ENCODE measurements at regions not wholly inside any gene's neighbourhood (a gene's known extent, or its start where the extent isn't known, plus 50 kb on each side); places are given as distances from the start of the nearest gene placed in this dataset.

GRCh38 chr14:25843481-25844470, 754.1 kb downstream of the NOVA1 start:
- no peak for TF ChIP-seq CTCF (IDR thresholded peaks at IDR 0.05; ENCODE audit: poor library complexity, severe bottlenecking)
- TF ChIP-seq EP300 (conservative IDR thresholded peaks at IDR 0.05; ENCODE audit: poor library complexity, severe bottlenecking): no peak
- TF ChIP-seq, protein P1, sequence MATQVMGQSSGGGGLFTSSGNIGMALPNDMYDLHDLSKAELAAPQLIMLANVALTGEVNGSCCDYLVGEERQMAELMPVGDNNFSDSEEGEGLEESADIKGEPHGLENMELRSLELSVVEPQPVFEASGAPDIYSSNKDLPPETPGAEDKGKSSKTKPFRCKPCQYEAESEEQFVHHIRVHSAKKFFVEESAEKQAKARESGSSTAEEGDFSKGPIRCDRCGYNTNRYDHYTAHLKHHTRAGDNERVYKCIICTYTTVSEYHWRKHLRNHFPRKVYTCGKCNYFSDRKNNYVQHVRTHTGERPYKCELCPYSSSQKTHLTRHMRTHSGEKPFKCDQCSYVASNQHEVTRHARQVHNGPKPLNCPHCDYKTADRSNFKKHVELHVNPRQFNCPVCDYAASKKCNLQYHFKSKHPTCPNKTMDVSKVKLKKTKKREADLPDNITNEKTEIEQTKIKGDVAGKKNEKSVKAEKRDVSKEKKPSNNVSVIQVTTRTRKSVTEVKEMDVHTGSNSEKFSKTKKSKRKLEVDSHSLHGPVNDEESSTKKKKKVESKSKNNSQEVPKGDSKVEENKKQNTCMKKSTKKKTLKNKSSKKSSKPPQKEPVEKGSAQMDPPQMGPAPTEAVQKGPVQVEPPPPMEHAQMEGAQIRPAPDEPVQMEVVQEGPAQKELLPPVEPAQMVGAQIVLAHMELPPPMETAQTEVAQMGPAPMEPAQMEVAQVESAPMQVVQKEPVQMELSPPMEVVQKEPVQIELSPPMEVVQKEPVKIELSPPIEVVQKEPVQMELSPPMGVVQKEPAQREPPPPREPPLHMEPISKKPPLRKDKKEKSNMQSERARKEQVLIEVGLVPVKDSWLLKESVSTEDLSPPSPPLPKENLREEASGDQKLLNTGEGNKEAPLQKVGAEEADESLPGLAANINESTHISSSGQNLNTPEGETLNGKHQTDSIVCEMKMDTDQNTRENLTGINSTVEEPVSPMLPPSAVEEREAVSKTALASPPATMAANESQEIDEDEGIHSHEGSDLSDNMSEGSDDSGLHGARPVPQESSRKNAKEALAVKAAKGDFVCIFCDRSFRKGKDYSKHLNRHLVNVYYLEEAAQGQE (IDR thresholded peaks at IDR 0.05; ENCODE audit: borderline replicate concordance): no peak
- no peak for TF ChIP-seq EZH2 (IDR thresholded peaks at IDR 0.05; ENCODE audit: borderline replicate concordance, insufficient read depth, low read length, poor library complexity, severe bottlenecking)
- TF ChIP-seq RAD21 (conservative IDR thresholded peaks at IDR 0.05): no peak
- TF ChIP-seq MXI1 (conservative IDR thresholded peaks at IDR 0.05; ENCODE audit: poor library complexity, severe bottlenecking): no peak
- no peak for TF ChIP-seq TAF1 (IDR thresholded peaks at IDR 0.05; ENCODE audit: low read depth)
- no peak for TF ChIP-seq POLR2AphosphoS5 (IDR thresholded peaks at IDR 0.05)
- TF ChIP-seq SMC3 (conservative IDR thresholded peaks at IDR 0.05; ENCODE audit: poor library complexity): no peak

Data from neural cell (in vitro differentiated cells).